Hepatocyte (in vitro differentiated cells): ENCODE measurements at regions not wholly inside any gene's neighbourhood (a gene's known extent, or its start where the extent isn't known, plus 50 kb on each side); places are given as distances from the start of the nearest gene placed in this dataset.

Experiments
- DNase-seq: peaks from one replicate; pipeline ENCODE4 v3.0.0-alpha.2; 2016; ENCODE audit warnings: low spot score
- H2AFZ ChIP-seq: fragments of 200-600 bp; sonication (generic); 2 replicates; pipeline ENCODE4 v1.6.0; 2016; ENCODE audit warnings: antibody characterized with exemption, mild to moderate bottlenecking
- H3K27ac ChIP-seq: fragments of 200-600 bp; sonication (generic); 2 replicates; pipeline ENCODE4 v1.5.1; 2016; ENCODE audit warnings: mild to moderate bottlenecking
- H3K27me3 ChIP-seq: fragments of 200-600 bp; sonication (generic); 2 replicates; pipeline ENCODE4 v1.6.1; 2016
- H3K36me3 ChIP-seq: fragments of 200-600 bp; sonication (generic); replicated peaks from 2 replicates; pipeline ENCODE4 v1.5.1; 2016; ENCODE audit warnings: low read depth; ENCODE audit not compliant: insufficient read depth
- H3K4me1 ChIP-seq: fragments of 200-600 bp; sonication (generic); 2 replicates; pipeline ENCODE4 v1.5.1; 2016; ENCODE audit warnings: mild to moderate bottlenecking, moderate library complexity; ENCODE audit not compliant: insufficient read depth
- H3K4me2 ChIP-seq: fragments of 200-600 bp; sonication (generic); 2 replicates; pipeline ENCODE4 v1.6.0; 2016
- H3K4me3 ChIP-seq: fragments of 200-600 bp; sonication (generic); 2 replicates; pipeline ENCODE4 v1.5.1; 2016; ENCODE audit warnings: mild to moderate bottlenecking
- H3K79me2 ChIP-seq: fragments of 200-600 bp; sonication (generic); 2 replicates; pipeline ENCODE4 v1.6.0; 2017; ENCODE audit warnings: mild to moderate bottlenecking
- H3K9me2 ChIP-seq: fragments of 200-600 bp; sonication (generic); replicated peaks from 2 replicates; pipeline ENCODE4 v1.6.0; 2017; ENCODE audit warnings: mild to moderate bottlenecking; ENCODE audit not compliant: insufficient read depth
- H3K9me3 ChIP-seq: fragments of 200-600 bp; sonication (generic); 2 replicates; pipeline ENCODE4 v1.5.1; 2016; ENCODE audit warnings: low read depth, mild to moderate bottlenecking
- H4K20me1 ChIP-seq: fragments of 200-600 bp; sonication (generic); 2 replicates; pipeline ENCODE4 v1.6.0; 2016; ENCODE audit warnings: mild to moderate bottlenecking; ENCODE audit not compliant: insufficient read depth, poor library complexity, severe bottlenecking
- EZH2 ChIP-seq: fragments of 200-600 bp; sonication (generic); IDR thresholded peaks from 2 replicates; pipeline ENCODE4 v1.6.1; 2016; ENCODE audit warnings: antibody characterized with exemption, mild to moderate bottlenecking, borderline replicate concordance
- EZH2phosphoT487 ChIP-seq: fragments of 200-600 bp; sonication (generic); IDR thresholded peaks from one replicate; pipeline ENCODE4 v1.6.1; 2018; ENCODE audit warnings: antibody characterized with exemption, mild to moderate bottlenecking, low read depth, moderate library complexity; ENCODE audit not compliant: unreplicated experiment, severe bottlenecking
- WGBS: methylation state at CpG from one replicate; pipeline ENCODE4 v1.1.6; 2016; ENCODE audit warnings: low lambda C conversion rate; ENCODE audit errors: missing lambda C conversion rate; 5-methylcytosine and 5-hydroxymethylcytosine counted together
- TF ChIP-seq, protein P1 (sequence below): fragments of 200-600 bp; sonication (generic); IDR thresholded peaks from 2 replicates; pipeline ENCODE4 v1.5.1; 2016; ENCODE audit warnings: antibody characterized with exemption, mild to moderate bottlenecking; ENCODE audit not compliant: poor library complexity

DNA sequence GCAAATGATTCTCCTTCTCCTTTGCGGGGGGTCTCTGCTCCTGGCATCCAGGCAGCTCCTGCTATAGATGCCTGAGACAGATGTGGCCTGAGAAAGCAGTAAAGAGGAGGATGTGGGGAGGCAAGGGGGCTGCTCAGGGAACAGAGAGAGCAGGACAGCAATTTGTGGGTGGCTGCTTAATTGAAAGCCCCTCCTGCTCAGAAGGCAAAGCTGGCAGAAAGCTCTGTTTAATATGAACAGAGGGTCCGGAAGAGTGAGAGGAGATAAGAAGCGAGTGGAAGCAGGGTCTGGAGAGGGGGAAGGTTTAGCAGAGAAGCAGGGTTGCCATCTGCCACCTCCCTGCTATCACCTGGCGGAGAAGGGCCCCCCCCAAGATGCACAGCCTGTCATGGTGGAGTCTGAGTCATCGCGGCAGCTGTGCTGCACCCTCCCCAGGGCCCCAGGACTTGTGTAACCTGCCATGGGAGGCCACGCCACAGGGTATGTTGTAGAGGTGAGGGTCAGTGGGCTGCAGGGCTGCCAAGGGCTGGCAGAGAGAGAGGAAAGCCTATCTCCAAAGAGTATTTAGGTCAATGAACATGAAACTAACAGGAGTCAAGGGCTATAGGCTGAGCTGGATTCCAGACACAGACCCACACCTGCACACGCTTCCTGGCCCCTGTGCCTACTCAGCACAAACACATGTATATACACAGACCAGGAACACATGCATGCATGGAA lies 1109.8 kb upstream of the AUTS2 start:
- Histone ChIP-seq H3K4me3 (no peak overlapping the region), H4K20me1 (no peaks in the 10 kb centered on the region), H2AFZ (no peak overlapping the region), H3K4me1 (no peaks in the 10 kb centered on the region), H3K9me2 (no peaks in the 10 kb centered on the region), H3K79me2 (no peaks in the 10 kb centered on the region), H3K27ac (no peak overlapping the region), H3K4me2 (no peak overlapping the region), H3K27me3 (no peaks in the 10 kb centered on the region), H3K36me3 (no peaks in the 10 kb centered on the region), H3K9me3 (no peaks in the 10 kb centered on the region)
- DNase-seq = no peak
- TF ChIP-seq EZH2 = no peak
- no peak for TF ChIP-seq EZH2phosphoT487
- TF ChIP-seq, protein P1, sequence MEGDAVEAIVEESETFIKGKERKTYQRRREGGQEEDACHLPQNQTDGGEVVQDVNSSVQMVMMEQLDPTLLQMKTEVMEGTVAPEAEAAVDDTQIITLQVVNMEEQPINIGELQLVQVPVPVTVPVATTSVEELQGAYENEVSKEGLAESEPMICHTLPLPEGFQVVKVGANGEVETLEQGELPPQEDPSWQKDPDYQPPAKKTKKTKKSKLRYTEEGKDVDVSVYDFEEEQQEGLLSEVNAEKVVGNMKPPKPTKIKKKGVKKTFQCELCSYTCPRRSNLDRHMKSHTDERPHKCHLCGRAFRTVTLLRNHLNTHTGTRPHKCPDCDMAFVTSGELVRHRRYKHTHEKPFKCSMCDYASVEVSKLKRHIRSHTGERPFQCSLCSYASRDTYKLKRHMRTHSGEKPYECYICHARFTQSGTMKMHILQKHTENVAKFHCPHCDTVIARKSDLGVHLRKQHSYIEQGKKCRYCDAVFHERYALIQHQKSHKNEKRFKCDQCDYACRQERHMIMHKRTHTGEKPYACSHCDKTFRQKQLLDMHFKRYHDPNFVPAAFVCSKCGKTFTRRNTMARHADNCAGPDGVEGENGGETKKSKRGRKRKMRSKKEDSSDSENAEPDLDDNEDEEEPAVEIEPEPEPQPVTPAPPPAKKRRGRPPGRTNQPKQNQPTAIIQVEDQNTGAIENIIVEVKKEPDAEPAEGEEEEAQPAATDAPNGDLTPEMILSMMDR = no peak
- 64% methylated on average over 8 of the region's 8 CpGs for WGBS

DNA sequence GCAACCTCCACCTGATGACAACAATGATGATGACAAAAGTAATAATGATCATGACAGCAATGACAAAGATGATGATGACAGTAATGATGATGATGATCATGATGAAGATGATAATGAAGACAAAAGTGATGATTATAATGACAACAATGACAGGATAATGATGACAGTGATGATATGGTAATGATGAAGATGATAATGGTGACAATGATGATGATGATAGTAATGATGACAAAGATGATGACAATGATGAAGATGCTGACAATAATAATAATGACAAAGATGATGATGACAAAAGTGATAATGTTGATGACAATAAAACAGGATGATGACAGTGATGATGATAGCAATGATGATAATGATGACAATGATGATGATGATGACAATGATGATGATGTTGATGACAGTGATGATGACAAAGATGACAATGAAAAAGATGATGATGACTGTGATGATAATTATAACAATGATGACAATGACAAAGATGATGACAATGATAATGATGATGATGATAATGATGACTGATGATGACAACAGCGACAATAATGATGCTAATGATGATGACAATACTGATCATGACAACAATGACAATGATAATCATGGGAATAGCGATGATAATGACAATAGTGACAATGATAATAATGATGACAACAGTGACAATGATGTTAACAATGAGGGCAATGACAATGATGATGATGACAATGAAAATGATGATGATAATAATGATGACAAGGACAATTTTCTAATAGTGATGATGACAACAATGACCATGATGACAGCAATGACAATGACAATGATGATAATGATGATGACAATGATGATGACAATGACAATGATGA lies 1106.5 kb upstream of the AUTS2 start:
- no peaks in the 10 kb centered on the region for H3K4me1 ChIP-seq
- H3K27ac ChIP-seq = no peak overlapping the region
- no peaks in the 10 kb centered on the region for H3K9me3 ChIP-seq
- H3K4me3 ChIP-seq = no peak overlapping the region
- no peaks in the 10 kb centered on the region for H3K79me2 ChIP-seq
- 90% methylated on average over 2 of the region's 2 CpGs for WGBS
- no peaks in the 10 kb centered on the region for H3K9me2 ChIP-seq
- no peak for DNase-seq
- H3K36me3 ChIP-seq = no peaks in the 10 kb centered on the region
- no peak overlapping the region for H3K4me2 ChIP-seq
- no peak overlapping the region for H2AFZ ChIP-seq
- no peaks in the 10 kb centered on the region for H3K27me3 ChIP-seq
- no peaks in the 10 kb centered on the region for H4K20me1 ChIP-seq
- TF ChIP-seq, protein P1 = no peak
- no peak for TF ChIP-seq EZH2
- TF ChIP-seq EZH2phosphoT487 = no peak

DNA sequence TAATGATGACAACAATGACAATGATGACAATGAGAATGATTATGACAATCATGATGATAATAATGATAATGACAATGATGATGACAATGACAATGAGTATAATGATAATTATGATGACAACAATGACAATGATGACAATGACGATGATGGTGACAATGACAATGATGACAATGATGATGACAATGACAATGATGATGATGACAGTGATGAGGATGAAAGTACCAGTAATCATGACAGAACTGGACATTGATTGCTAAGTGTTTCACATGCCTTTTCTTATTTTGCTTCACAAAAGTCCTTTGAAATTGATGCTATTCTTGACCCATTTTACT lies 1106.0 kb upstream of the AUTS2 start:
- DNase-seq = no peak
- H4K20me1 ChIP-seq = no peaks in the 10 kb centered on the region
- no peak for TF ChIP-seq EZH2phosphoT487
- no peak for TF ChIP-seq EZH2
- TF ChIP-seq, protein P1 = no peak
- no peak overlapping the region for H3K4me3 ChIP-seq
- no peaks in the 10 kb centered on the region for H3K9me3 ChIP-seq
- H3K36me3 ChIP-seq = no peaks in the 10 kb centered on the region
- H3K9me2 ChIP-seq = no peaks in the 10 kb centered on the region
- WGBS = 88% methylated on average over 1 of the region's 1 CpG
- H2AFZ ChIP-seq = no peak overlapping the region
- no peak overlapping the region for H3K27ac ChIP-seq
- H3K27me3 ChIP-seq = no peaks in the 10 kb centered on the region
- no peak overlapping the region for H3K4me2 ChIP-seq
- no peaks in the 10 kb centered on the region for H3K79me2 ChIP-seq
- H3K4me1 ChIP-seq = no peaks in the 10 kb centered on the region
